GM10266 (cell line): ENCODE measurements at regions not wholly inside any gene's neighbourhood (a gene's known extent, or its start where the extent isn't known, plus 50 kb on each side); places are given as distances from the start of the nearest gene placed in this dataset.

ENCODE experiments used
- DNase-seq: peaks from one replicate; pipeline ENCODE4 v3.0.0; 2012; ENCODE audit errors: extremely low spot score
- CTCF ChIP-seq: IDR thresholded peaks from 2 replicates; pipeline ENCODE4 v1.5.1; 2012; ENCODE audit warnings: mild to moderate bottlenecking, low read depth; ENCODE audit not compliant: control insufficient read depth, insufficient read depth; ENCODE audit errors: missing control alignments

GRCh38 chr1:13990939-13991338 lies 291.0 kb downstream of the PRDM2 start:
- no peak for TF ChIP-seq CTCF
- no peak for DNase-seq

GRCh38 chr1:13992489-13993285 lies 292.7 kb downstream of the PRDM2 start:
- TF ChIP-seq CTCF: no peak
- DNase-seq: no peak

- no peak for DNase-seq
Measured at GRCh38 chr1:13994386-13994785, 294.4 kb downstream of the PRDM2 start.

GRCh38 chr1:13996334-13996733 lies 296.3 kb downstream of the PRDM2 start:
- DNase-seq: no peak
- TF ChIP-seq CTCF: no peak

More at GRCh38 chr1:13994386-13994785, 294.4 kb downstream of the PRDM2 start:
- TF ChIP-seq CTCF: no peak

GRCh38 chr1:14003552-14003951 lies 303.6 kb downstream of the PRDM2 start:
- no peak for DNase-seq
- TF ChIP-seq CTCF: no peak

- TF ChIP-seq CTCF: no peak
- no peak for DNase-seq
Measured at GRCh38 chr1:14009582-14009981, 309.6 kb downstream of the PRDM2 start.

GRCh38 chr1:14010476-14010875 lies 310.5 kb downstream of the PRDM2 start:
- TF ChIP-seq CTCF: no peak
- DNase-seq: no peak
